Neural cell (in vitro differentiated cells): ENCODE measurements at regions not wholly inside any gene's neighbourhood (a gene's known extent, or its start where the extent isn't known, plus 50 kb on each side); places are given as distances from the start of the nearest gene placed in this dataset.

Source experiments
- H2AFZ ChIP-seq: fragments of 200-600, 300-800 bp; sonication (generic), shearing (Covaris generic); 2 replicates; pipeline ENCODE4 v1.6.0; 2014; ENCODE audit warnings: low read depth, mild to moderate bottlenecking, antibody characterized with exemption, low read length, moderate library complexity
- H3F3A ChIP-seq: fragments of 200-600 bp; shearing (Covaris generic); 2 replicates; pipeline ENCODE4 v1.6.1; 2016; ENCODE audit warnings: mild to moderate bottlenecking, moderate library complexity, mixed read lengths, antibody characterized with exemption, low read length; ENCODE audit not compliant: insufficient read depth, poor library complexity, severe bottlenecking
- H3K27ac ChIP-seq: fragments of 200-600, 300-800 bp; sonication (generic), shearing (Covaris generic); 2 replicates; pipeline ENCODE4 v1.5.1; 2014; ENCODE audit warnings: mild to moderate bottlenecking, low read length, moderate library complexity
- H3K27me3 ChIP-seq: fragments of 300-800, 200-600 bp; sonication (generic), shearing (Covaris generic); 2 replicates; pipeline ENCODE4 v1.6.0; 2014; ENCODE audit warnings: mild to moderate bottlenecking, low read depth, low read length, moderate library complexity; ENCODE audit not compliant: insufficient read depth
- H3K36me3 ChIP-seq: fragments of 300-800, 200-600 bp; sonication (generic), shearing (Covaris generic); 2 replicates; pipeline ENCODE4 v1.5.1; 2014; ENCODE audit warnings: mild to moderate bottlenecking, antibody characterized with exemption, low read length, moderate library complexity; ENCODE audit not compliant: insufficient read depth
- H3K4me2 ChIP-seq: fragments of 300-800, 200-600 bp; sonication (generic), shearing (Covaris generic); 2 replicates; pipeline ENCODE4 v1.6.0; 2014; ENCODE audit warnings: mild to moderate bottlenecking, low read length
- H3K4me3 ChIP-seq: fragments of 300-800, 200-600 bp; sonication (generic), shearing (Covaris generic); 2 replicates; pipeline ENCODE4 v1.5.1; 2014; ENCODE audit warnings: mild to moderate bottlenecking, low read length, moderate library complexity
- H3K79me2 ChIP-seq: fragments of 200-600 bp; shearing (Covaris generic); replicated peaks from 2 replicates; pipeline ENCODE4 v1.6.0; 2014; ENCODE audit warnings: mild to moderate bottlenecking, low read length, moderate library complexity; ENCODE audit not compliant: insufficient read depth
- H3K9ac ChIP-seq: fragments of 300-800, 200-600 bp; sonication (generic), shearing (Covaris generic); 2 replicates; pipeline ENCODE4 v1.6.1; 2016; ENCODE audit warnings: mild to moderate bottlenecking, low read length, mixed read lengths
- H3K9me2 ChIP-seq: fragments of 200-600 bp; shearing (Covaris generic); 2 replicates; pipeline ENCODE4 v1.6.1; 2016; ENCODE audit warnings: mild to moderate bottlenecking, low read length, mixed read lengths; ENCODE audit not compliant: insufficient read depth
- H3K9me3 ChIP-seq: fragments of 200-600, 300-800 bp; sonication (generic), shearing (Covaris generic); 2 replicates; pipeline ENCODE4 v1.6.1; 2016; ENCODE audit warnings: mild to moderate bottlenecking, mixed run types, low read length, moderate library complexity, mixed read lengths
- H4K20me1 ChIP-seq: fragments of 200-600 bp; shearing (Covaris generic); 2 replicates; pipeline ENCODE4 v1.6.1; 2016; ENCODE audit warnings: mild to moderate bottlenecking, mixed run types; ENCODE audit not compliant: insufficient read depth
- CTCF ChIP-seq: fragments of 450-650 bp; IDR thresholded peaks from 2 replicates; pipeline ENCODE4 v1.5.1; 2014; ENCODE audit warnings: antibody characterized with exemption, mild to moderate bottlenecking, moderate library complexity; ENCODE audit not compliant: poor library complexity, severe bottlenecking
- EP300 ChIP-seq: fragments of 450-650 bp; conservative IDR thresholded peaks from 2 replicates; pipeline ENCODE4 v1.6.1; 2014; ENCODE audit warnings: antibody characterized with exemption, mild to moderate bottlenecking, moderate library complexity; ENCODE audit not compliant: poor library complexity, severe bottlenecking
- EZH2 ChIP-seq: fragments of 200-600, 300-800 bp; shearing (Covaris generic), sonication (generic); IDR thresholded peaks from 2 replicates; pipeline ENCODE4 v1.6.1; 2014; ENCODE audit warnings: antibody characterized with exemption, low read length, borderline replicate concordance, mild to moderate bottlenecking; ENCODE audit not compliant: insufficient read depth, poor library complexity, severe bottlenecking
- MXI1 ChIP-seq: fragments of 450-650 bp; conservative IDR thresholded peaks from 2 replicates; pipeline ENCODE4 v1.6.1; 2014; ENCODE audit warnings: antibody characterized with exemption, mild to moderate bottlenecking; ENCODE audit not compliant: poor library complexity, severe bottlenecking
- POLR2AphosphoS5 ChIP-seq: IDR thresholded peaks from 2 replicates; pipeline ENCODE4 v1.6.1; 2012
- RAD21 ChIP-seq: fragments of 450-650 bp; conservative IDR thresholded peaks from 2 replicates; pipeline ENCODE4 v1.6.1; 2014; ENCODE audit warnings: antibody characterized with exemption, mild to moderate bottlenecking, moderate library complexity
- REST ChIP-seq: IDR thresholded peaks from 2 replicates; pipeline ENCODE4 v1.6.1; 2012; ENCODE audit warnings: borderline replicate concordance
- SMC3 ChIP-seq: fragments of 450-650 bp; conservative IDR thresholded peaks from 2 replicates; pipeline ENCODE4 v1.6.1; 2014; ENCODE audit warnings: antibody characterized with exemption, mild to moderate bottlenecking, moderate library complexity; ENCODE audit not compliant: poor library complexity
- TAF1 ChIP-seq: IDR thresholded peaks from 2 replicates; pipeline ENCODE4 v1.6.1; 2012; ENCODE audit warnings: low read depth

GRCh38 chr4:33914386-33914785 lies 2329.9 kb downstream of the ARAP2 start:
- Histone ChIP-seq H3F3A (no peaks in the 10 kb centered on the region), H3K27ac (no peak overlapping the region), H3K4me3 (no peak overlapping the region), H3K9ac (no peak overlapping the region), H3K36me3 (no peaks in the 10 kb centered on the region), H3K9me2 (no peaks in the 10 kb centered on the region), H4K20me1 (no peaks in the 10 kb centered on the region), H2AFZ (no peak overlapping the region), H3K27me3 (no peaks in the 10 kb centered on the region), H3K9me3 (no peaks in the 10 kb centered on the region), H3K79me2 (no peaks in the 10 kb centered on the region), H3K4me2 (no peak overlapping the region)
- TF ChIP-seq TAF1 (no peak), SMC3 (no peak), RAD21 (no peak), POLR2AphosphoS5 (no peak), EZH2 (no peak), CTCF (no peak), EP300 (no peak), REST (no peak), MXI1 (no peak)

GRCh38 chr4:33923469-33923868 lies 2320.8 kb downstream of the ARAP2 start:
- no peak for TF ChIP-seq MXI1
- no peak for TF ChIP-seq POLR2AphosphoS5
- TF ChIP-seq TAF1 = no peak
- no peak for TF ChIP-seq REST
- Histone ChIP-seq H3K4me3 (no peak overlapping the region), H3K27me3 (no peaks in the 10 kb centered on the region), H3K27ac (no peak overlapping the region), H2AFZ (no peak overlapping the region), H3K4me2 (no peak overlapping the region), H3F3A (no peaks in the 10 kb centered on the region), H3K9me2 (no peaks in the 10 kb centered on the region), H3K36me3 (no peaks in the 10 kb centered on the region), H3K9ac (no peak overlapping the region), H3K79me2 (no peaks in the 10 kb centered on the region), H3K9me3 (no peaks in the 10 kb centered on the region), H4K20me1 (no peaks in the 10 kb centered on the region)
